Panc1 (cell line): ENCODE measurements at regions not wholly inside any gene's neighbourhood (a gene's known extent, or its start where the extent isn't known, plus 50 kb on each side); places are given as distances from the start of the nearest gene placed in this dataset.
A peak's percentile ranks its signal among the peaks of the same experiment; 100 is the strongest.

Source experiments
- ATAC-seq: fragments of 200-7000 bp; cut with Tn5 transposase; 2 replicates; pipeline ENCODE4 v1.9.1; 2020; ENCODE audit warnings: mild to moderate bottlenecking, moderate library complexity
- BruUV-seq: library from RNA; stranded (reverse); fragments of 400-500 nt; replicated peaks from 2 replicates; lab custom pipeline; 2021; lab: Mats Ljungman, UMichigan
- CTCF ChIA-PET: fragments of 300-600 bp; sonication (Branson Sonifier 250); formaldehyde crosslinking; loops from one replicate; lab custom pipeline; 2022; ENCODE audit warnings: antibody characterized with exemption; lab: Charles Lee
- POLR2A ChIA-PET: fragments of 300-600 bp; sonication (Branson Sonifier 250); formaldehyde crosslinking; loops from one replicate; lab custom pipeline; 2022; ENCODE audit warnings: antibody characterized with exemption; lab: Charles Lee
- DNase-seq: peaks from one replicate; pipeline ENCODE4 v3.0.0-alpha.2; 2010; ENCODE audit warnings: low read depth, low spot score
- H3K27ac ChIP-seq: 2 replicates; pipeline ENCODE4 v1.5.1; 2011; ENCODE audit warnings: mild to moderate bottlenecking, low read length, inconsistent platforms
- H3K27me3 ChIP-seq: fragments of 200-500 bp; sonication (Bioruptor generic); 2 replicates; pipeline ENCODE4 v1.6.0; 2014; ENCODE audit warnings: low read length, inconsistent platforms; ENCODE audit not compliant: control insufficient read depth, insufficient read depth
- H3K36me3 ChIP-seq: fragments of 200-500 bp; sonication (Bioruptor generic); 2 replicates; pipeline ENCODE4 v1.5.1; 2014; ENCODE audit warnings: inconsistent platforms, mild to moderate bottlenecking, low read length, moderate library complexity; ENCODE audit not compliant: control insufficient read depth, insufficient read depth
- H3K4me1 ChIP-seq: 2 replicates; pipeline ENCODE4 v1.5.1; 2011; ENCODE audit warnings: inconsistent platforms, mild to moderate bottlenecking, low read length, moderate library complexity; ENCODE audit not compliant: control insufficient read depth, insufficient read depth
- H3K4me3 ChIP-seq, 2 experiments: 2 replicates each; pipeline ENCODE4 v1.5.1; 2011 to 2012; ENCODE audit warnings: low read depth in 2 of 2, low read length in 2 of 2, mild to moderate bottlenecking in 2 of 2, inconsistent platforms in 1 of 2, moderate library complexity in 1 of 2
- H3K9me3 ChIP-seq: fragments of 200-500 bp; sonication (Bioruptor generic); 2 replicates; pipeline ENCODE4 v1.5.1; 2014; ENCODE audit warnings: low read depth, mild to moderate bottlenecking, inconsistent platforms, low read length, moderate library complexity; ENCODE audit not compliant: control insufficient read depth, insufficient read depth
- POLR2AphosphoS5 ChIP-seq: IDR thresholded peaks from 2 replicates; pipeline ENCODE4 v1.6.1; 2012; ENCODE audit warnings: mild to moderate bottlenecking, low read depth, low read length, moderate library complexity
- SIN3A ChIP-seq: IDR thresholded peaks from 2 replicates; pipeline ENCODE4 v1.6.1; 2012; ENCODE audit warnings: low read depth, mild to moderate bottlenecking, low read length, moderate library complexity, borderline replicate concordance; ENCODE audit not compliant: insufficient read depth
- TCF7L2 ChIP-seq: IDR thresholded peaks from 2 replicates; pipeline ENCODE4 v1.6.1; 2011; ENCODE audit warnings: mild to moderate bottlenecking, low read depth, low read length, inconsistent platforms
- in situ Hi-C: cut with HindIII; loops from 2 replicates; pipeline ENCODE4 v1.10.0; 2016; ENCODE audit warnings: low sequenced_read_pairs, low pct_unique_long_range_greater_than_20kb
- intact Hi-C: fragments of 100-400 bp; cut with micrococcal nuclease; formaldehyde crosslinking; loops from one replicate; pipeline ENCODE4 v1.10.0; 2022; ENCODE audit not compliant: unreplicated experiment
- TF ChIP-seq, protein P1 (sequence below): fragments of 450-650 bp; IDR thresholded peaks from 2 replicates; pipeline ENCODE4 v1.5.1; 2017; ENCODE audit warnings: mild to moderate bottlenecking
- TF ChIP-seq, protein P2 (sequence below), 2 experiments: IDR thresholded peaks; 2 replicates each; pipeline ENCODE4 v1.6.1; 2011 to 2012; ENCODE audit warnings: low read depth in 2 of 2, control low read depth in 1 of 2, low read length in 1 of 2, mild to moderate bottlenecking in 1 of 2, moderate library complexity in 1 of 2; ENCODE audit not compliant: insufficient read depth in 1 of 2

DNA sequence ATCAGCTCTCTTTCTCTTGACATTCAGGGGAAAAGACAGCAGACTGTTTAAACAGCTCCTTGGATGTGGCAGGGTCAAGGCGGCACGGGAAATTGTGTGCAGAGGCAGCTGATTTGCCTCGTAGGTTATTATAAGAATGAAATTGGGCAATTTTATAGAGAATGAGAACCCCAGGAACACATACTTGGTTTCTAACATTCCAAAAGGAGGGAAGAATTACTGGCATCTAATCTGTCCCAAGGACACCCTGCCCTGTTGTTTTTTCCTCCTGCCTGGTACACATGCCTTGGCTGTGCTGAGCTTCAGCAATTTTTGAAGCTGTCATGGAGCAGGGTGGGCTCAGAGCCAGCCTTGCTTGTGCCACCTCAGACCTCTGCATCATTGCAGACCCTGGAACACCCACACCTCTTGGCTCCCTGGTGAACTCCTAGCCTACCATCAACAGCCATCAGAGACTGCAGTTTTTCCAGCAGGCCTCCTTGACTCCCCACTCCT lies 143.6 kb downstream of the BOD1 start:
- Histone ChIP-seq H3K27me3 (no peaks in the 10 kb centered on the region), H3K27ac (peak overlapping the region; percentile 79), H3K9me3 (no peaks in the 10 kb centered on the region), H3K4me1 (peaks cover 27% of the 10 kb centered on the region), H3K36me3 (no peaks in the 10 kb centered on the region), H3K4me3 (no peak overlapping the region)
- intact Hi-C loops = no loop called here
- ChIA-PET POLR2A (no interaction called here), CTCF (no interaction called here)
- BruUV-seq = no TSS peak
- TF ChIP-seq SIN3A = no peak
- no peak for TF ChIP-seq TCF7L2
- TF ChIP-seq, protein P1, sequence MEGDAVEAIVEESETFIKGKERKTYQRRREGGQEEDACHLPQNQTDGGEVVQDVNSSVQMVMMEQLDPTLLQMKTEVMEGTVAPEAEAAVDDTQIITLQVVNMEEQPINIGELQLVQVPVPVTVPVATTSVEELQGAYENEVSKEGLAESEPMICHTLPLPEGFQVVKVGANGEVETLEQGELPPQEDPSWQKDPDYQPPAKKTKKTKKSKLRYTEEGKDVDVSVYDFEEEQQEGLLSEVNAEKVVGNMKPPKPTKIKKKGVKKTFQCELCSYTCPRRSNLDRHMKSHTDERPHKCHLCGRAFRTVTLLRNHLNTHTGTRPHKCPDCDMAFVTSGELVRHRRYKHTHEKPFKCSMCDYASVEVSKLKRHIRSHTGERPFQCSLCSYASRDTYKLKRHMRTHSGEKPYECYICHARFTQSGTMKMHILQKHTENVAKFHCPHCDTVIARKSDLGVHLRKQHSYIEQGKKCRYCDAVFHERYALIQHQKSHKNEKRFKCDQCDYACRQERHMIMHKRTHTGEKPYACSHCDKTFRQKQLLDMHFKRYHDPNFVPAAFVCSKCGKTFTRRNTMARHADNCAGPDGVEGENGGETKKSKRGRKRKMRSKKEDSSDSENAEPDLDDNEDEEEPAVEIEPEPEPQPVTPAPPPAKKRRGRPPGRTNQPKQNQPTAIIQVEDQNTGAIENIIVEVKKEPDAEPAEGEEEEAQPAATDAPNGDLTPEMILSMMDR = no peak
- no peak for DNase-seq
- in situ Hi-C loops = no loop called here
- peak; percentile 46 for ATAC-seq

DNA sequence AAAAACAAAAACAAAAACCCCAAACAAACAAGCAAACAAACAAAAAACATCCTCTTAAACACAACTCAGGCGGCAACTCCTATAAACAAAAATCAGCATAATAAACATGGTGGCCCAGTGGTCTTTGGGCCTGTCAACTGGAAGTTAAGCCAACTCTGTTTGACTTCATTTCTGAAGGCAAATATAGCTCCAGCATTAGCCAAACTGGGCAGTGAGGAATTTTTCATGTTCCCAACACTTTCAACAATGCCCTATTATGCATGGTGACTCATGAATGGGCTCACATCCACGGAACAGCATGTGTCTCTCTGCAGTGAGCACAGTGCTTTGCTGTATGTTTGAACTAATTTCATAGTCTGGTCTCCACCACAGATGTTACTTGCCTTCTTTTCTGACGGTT lies 143.9 kb upstream of the STC2 start:
- BruUV-seq = no TSS peak
- H3K9me3 ChIP-seq = no peaks in the 10 kb centered on the region
- ATAC-seq = peak; percentile 97
- H3K36me3 ChIP-seq = no peaks in the 10 kb centered on the region
- ChIA-PET CTCF (interaction anchor here (0.9 kb wide), 1 partner anchor 11 kb away, joined by 3 read pairs; no protein-coding TSS in a partner anchor), POLR2A (no interaction called here)
- H3K4me3 ChIP-seq = no peak overlapping the region
- in situ Hi-C loops (no loop called here), intact Hi-C loops (no loop called here)
- peak; percentile 77 for DNase-seq
- H3K4me1 ChIP-seq = peaks cover 27% of the 10 kb centered on the region
- H3K27ac ChIP-seq = peak overlapping the region; percentile 79
- no peaks in the 10 kb centered on the region for H3K27me3 ChIP-seq
- TF ChIP-seq POLR2AphosphoS5 = peak; percentile 43; the same call in 1 of the 2 replicates
- TF ChIP-seq, protein P2, sequence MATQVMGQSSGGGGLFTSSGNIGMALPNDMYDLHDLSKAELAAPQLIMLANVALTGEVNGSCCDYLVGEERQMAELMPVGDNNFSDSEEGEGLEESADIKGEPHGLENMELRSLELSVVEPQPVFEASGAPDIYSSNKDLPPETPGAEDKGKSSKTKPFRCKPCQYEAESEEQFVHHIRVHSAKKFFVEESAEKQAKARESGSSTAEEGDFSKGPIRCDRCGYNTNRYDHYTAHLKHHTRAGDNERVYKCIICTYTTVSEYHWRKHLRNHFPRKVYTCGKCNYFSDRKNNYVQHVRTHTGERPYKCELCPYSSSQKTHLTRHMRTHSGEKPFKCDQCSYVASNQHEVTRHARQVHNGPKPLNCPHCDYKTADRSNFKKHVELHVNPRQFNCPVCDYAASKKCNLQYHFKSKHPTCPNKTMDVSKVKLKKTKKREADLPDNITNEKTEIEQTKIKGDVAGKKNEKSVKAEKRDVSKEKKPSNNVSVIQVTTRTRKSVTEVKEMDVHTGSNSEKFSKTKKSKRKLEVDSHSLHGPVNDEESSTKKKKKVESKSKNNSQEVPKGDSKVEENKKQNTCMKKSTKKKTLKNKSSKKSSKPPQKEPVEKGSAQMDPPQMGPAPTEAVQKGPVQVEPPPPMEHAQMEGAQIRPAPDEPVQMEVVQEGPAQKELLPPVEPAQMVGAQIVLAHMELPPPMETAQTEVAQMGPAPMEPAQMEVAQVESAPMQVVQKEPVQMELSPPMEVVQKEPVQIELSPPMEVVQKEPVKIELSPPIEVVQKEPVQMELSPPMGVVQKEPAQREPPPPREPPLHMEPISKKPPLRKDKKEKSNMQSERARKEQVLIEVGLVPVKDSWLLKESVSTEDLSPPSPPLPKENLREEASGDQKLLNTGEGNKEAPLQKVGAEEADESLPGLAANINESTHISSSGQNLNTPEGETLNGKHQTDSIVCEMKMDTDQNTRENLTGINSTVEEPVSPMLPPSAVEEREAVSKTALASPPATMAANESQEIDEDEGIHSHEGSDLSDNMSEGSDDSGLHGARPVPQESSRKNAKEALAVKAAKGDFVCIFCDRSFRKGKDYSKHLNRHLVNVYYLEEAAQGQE (IDR thresholded peaks at IDR 0.05; ENCODE audit: insufficient read depth in 1 of 2, low read depth in 2 of 2, low read length in 1 of 2) = no peak
- TF ChIP-seq TCF7L2 = peak; percentile 54; the same call in 1 of the 2 replicates

DNA sequence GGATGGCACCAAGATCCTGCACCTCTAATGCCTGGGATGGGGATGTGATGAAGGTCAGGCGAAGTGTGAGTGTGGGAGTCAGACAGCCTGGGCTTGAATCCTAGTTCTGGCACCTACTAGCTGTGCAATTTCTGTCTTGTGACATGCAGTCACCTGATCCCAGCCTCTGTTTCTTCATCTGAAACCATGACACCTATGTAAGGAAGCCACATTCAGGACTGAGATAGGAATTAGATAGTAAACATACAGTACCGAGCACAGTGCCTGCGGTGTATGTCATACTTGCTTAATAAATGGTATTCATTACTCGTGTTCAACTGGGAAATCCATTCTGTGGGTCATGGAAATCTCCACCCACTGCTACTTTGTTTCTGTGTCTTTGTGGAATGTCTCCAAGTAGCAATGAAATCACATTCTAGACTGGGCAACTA lies 140.6 kb upstream of the STC2 start:
- Histone ChIP-seq H3K4me1 (peaks cover 24% of the 10 kb centered on the region), H3K27ac (no peak overlapping the region), H3K27me3 (no peaks in the 10 kb centered on the region), H3K4me3 (no peak overlapping the region), H3K9me3 (no peaks in the 10 kb centered on the region; the same call in 1 of the 2 replicates), H3K36me3 (no peaks in the 10 kb centered on the region)
- CTCF ChIA-PET = no interaction called here
- no TSS peak for BruUV-seq
- POLR2A ChIA-PET = interaction anchor here (0.6 kb wide), 1 partner anchor 772 kb away, joined by 4 read pairs; no protein-coding TSS in a partner anchor
- in situ Hi-C loops (no loop called here), intact Hi-C loops (no loop called here)
- no peak for ATAC-seq
- TF ChIP-seq TCF7L2 = no peak
- TF ChIP-seq, protein P2 (IDR thresholded peaks at IDR 0.05; ENCODE audit: insufficient read depth in 1 of 2, low read depth in 2 of 2, low read length in 1 of 2) = no peak
- TF ChIP-seq, protein P1 = no peak
- TF ChIP-seq POLR2AphosphoS5 = no peak
- no peak for TF ChIP-seq SIN3A
- DNase-seq = no peak
